Uterus (tissue), 2 donors: ENCODE measurements at regions not wholly inside any gene's neighbourhood (a gene's known extent, or its start where the extent isn't known, plus 50 kb on each side); places are given as distances from the start of the nearest gene placed in this dataset.

ENCODE experiments used
- CTCF ChIP-seq, 4 experiments: fragments of 200-600 bp in 2 of 4; fragments of 450-650 bp in 2 of 4; sonication (generic) in 2 of 4; IDR thresholded peaks; one replicate each; pipeline ENCODE4 v1.5.1; 2016 to 2019; ENCODE audit warnings: antibody characterized with exemption in 4 of 4, mild to moderate bottlenecking in 2 of 4, moderate library complexity in 1 of 4
- POLR2A ChIP-seq, 2 donors: fragments of 450-650 bp; IDR thresholded peaks; one replicate each; pipeline ENCODE4 v1.6.1; 2016; ENCODE audit warnings: antibody characterized with exemption in 2 of 2, mild to moderate bottlenecking in 1 of 2, moderate library complexity in 1 of 2

- TF ChIP-seq CTCF (IDR thresholded peaks at IDR 0.05) (no peak), POLR2A (IDR thresholded peaks at IDR 0.05) (no peak)
Measured at GRCh38 chr2:139033300-139033699, 253.1 kb upstream of the NXPH2 start.
